GM19035 (cell line): ENCODE measurements at regions not wholly inside any gene's neighbourhood (a gene's known extent, or its start where the extent isn't known, plus 50 kb on each side); places are given as distances from the start of the nearest gene placed in this dataset.

Source experiments
- ATAC-seq: cut with Tn5 transposase; IDR thresholded peaks from one replicate; pipeline ENCODE4 v1.9.1; 2021; ENCODE audit not compliant: unreplicated experiment

DNA sequence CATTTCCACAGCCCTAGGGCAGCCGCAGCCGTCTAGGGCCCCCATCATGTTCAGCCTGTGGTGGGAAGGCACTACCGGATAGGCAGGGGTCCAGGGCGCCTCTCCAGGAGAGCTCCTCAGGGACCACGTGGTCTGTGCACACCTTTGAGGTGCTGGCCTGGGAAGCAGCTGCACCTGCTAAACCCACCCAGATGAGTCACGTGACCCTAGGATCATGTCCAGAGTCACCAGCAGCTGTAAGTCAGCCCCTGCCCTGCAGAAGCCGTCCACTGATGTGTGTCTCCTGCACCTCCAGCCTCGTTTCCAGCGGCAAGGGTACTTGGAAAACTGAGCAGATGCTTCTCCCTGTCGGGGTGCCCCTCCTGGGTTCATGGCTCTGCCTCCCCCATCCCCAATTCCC lies 682.6 kb upstream of the SALL3 start:
- no peak for ATAC-seq

DNA sequence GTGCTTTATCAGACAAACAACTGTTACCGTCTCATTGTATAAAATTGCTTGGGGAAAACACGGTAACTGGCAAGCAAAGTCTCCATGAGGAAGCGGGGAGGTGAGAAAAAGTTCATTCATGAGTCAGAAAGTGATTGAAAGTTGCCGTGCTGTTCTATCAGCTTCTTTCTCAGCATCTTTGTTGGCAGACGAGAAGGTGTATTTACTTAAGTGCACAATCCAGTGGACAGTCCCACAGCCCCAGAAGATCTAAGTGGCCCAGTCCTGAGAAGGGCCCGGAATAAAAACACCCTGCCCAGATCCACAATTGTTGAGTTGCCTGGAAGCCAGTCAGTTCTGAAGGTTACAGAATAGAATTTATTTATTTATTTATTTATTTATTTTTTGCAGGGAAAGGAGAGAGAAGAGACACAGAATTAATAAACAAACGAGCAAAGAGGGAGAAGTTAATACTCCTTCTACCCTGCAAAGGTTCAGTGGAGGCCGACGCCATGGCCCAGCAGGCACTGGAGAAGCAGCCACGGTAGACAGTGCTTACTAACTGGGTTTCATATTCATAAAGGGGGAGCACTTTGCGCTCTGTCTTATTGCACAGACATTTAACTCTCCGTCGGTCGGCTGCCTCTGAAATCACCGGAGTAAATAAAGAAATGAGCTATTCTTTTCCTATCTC lies 676.0 kb upstream of the SALL3 start:
- no peak for ATAC-seq

DNA sequence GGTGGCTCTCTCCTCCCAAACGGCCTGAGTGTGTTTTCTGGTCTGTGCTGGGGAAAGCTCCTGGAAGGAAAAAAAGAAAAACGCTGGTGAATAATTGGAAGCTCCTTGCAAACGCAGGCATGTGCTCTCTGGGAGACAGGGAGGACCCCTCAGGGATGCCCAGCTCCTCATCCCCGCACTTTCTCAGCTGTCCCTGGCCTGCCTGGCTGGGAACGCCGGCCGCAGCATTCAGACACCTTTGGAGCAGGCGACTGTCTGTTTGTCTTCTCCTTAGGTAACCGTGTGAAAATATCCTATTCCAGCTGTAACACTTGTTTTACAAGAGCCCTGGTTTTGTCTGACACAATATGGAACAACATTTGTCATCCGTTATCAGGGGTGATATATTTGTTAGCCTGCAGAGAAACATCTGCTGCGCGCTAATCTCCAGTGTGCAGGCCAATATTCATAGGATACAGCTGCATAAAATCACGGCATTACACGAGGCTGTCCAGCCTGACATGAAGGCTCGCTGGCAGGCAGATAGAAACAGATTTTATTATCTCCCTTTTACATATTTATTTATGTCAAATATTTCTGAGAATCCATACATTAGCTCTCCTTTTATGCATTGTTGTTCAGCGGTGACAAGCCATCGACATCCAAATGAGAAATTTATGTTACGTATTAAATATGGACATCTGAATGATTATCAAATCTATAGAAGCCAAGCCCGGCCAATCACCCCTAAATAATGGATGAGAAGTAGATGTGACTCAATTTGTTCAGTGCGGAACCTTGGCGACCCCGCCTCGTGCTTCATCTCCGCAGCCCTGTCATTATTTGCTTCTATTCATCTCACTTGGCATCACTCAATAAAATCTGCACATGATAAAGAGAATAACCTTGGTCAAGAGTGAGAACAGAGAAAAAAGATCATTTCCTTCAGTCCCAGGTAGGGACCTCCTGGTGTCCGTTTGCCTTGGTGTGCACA lies 675.1 kb upstream of the SALL3 start:
- ATAC-seq: no peak

DNA sequence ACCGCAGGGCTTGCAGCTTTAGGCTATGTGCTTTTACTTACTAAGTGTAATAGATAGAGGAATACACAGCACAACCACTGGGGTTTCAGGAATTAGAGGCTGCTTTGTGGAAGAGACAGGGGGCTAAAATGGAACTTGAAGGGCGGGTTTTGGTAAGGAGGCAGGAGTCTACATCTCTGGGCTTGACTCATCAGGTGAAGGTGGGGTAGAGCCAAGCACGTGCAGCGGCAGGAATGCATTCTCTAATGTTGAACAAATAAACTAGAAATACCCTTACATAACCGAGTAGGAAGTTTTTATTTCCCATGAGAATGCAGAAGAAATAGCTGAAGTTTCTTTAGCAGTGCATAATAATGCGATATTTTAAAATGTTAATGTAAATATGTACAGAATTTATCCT lies 673.8 kb upstream of the SALL3 start:
- no peak for ATAC-seq

DNA sequence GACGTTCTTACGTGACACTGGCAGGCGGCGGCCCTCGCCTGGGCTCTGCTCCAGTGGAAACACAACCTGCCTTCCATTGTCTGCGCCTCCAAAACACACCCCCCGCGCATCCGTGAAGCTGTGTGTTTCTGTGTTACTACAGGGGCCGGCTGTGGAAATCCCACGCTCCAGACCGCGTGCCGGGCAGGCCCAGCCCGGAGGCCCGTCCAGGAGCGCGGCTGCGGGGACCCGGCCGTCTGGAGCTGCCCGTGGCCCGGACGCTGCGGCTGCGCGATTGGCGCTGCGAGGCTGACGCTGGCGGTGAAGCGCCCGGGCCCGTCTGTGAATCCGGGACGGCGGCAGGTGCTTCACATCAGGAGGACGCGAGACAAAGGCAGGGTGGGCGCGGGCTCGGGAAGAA lies 670.3 kb upstream of the SALL3 start:
- ATAC-seq: no peak

DNA sequence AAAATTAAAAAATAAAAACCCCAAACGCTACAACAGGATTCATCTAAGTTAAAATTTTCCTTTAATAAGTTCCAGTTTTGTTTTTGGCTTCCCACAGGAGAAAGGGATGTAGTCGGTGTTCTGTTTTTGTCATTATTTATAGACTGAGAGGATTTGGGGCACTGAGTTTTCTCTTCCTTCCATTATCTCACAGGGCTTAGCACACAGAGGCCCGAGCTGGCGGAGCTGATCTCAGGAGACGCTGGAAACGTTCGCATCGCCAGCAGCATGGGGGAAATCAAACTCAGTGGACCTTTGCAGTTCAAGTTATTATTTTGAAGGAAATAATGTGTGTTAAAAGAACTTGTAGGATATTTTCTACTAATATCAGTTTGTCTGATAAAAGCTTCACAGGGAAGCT lies 669.7 kb upstream of the SALL3 start:
- no peak for ATAC-seq

DNA sequence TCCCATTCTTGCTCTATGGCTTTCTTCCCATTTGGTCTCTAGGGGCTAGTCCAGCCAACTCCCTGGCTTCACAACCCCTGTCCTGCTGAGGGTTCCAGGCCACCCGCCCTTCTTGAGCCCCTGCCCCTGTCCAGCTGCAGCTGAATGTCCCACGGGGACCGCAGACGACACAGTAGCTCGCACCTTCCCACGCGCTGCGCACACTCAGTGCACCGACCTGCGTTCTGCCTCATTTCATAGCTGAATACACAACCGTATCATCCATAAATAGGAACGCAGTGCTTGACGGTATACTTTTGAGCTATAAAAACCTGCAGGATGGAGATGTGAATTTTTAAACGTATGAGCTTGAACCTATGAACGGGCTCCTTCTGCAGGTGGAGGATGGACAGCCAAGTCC lies 660.4 kb upstream of the SALL3 start:
- no peak for ATAC-seq

DNA sequence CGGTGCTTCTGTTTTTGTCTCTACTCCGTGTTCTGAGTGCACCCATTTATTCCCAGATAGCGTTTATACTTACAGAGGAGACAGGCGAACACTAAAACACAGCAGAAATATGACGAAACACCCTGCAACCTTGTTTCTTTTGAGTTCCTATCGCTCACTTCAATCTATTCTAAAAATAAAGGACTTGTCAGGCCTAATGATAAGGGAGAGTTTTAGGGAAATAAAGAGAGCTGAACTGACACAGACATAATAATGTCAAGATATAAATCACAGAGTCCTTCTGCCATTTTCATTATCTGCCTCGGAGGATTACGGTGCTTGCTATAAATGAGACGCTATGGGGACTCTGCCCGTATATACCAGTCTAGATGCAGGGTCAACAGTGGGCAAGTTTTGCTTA lies 659.7 kb upstream of the SALL3 start:
- ATAC-seq: no peak

DNA sequence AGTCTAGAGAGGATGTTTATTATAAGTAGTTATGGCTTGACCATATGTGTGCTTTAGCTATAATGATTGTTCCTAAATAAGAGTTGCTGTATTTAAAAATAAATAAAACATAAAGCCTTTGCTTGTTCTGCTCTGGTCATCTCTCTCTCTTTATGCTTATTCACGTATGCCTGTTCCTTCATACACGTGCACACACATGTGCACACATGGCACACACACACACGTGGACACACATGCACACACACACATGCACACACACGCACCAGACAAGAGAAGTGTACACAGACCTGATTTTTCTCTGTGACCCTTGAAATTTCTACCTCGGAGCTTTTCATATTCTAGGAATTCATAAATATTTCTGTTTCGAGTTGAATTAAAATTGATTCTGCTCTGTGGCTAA lies 658.2 kb upstream of the SALL3 start:
- ATAC-seq: no peak

DNA sequence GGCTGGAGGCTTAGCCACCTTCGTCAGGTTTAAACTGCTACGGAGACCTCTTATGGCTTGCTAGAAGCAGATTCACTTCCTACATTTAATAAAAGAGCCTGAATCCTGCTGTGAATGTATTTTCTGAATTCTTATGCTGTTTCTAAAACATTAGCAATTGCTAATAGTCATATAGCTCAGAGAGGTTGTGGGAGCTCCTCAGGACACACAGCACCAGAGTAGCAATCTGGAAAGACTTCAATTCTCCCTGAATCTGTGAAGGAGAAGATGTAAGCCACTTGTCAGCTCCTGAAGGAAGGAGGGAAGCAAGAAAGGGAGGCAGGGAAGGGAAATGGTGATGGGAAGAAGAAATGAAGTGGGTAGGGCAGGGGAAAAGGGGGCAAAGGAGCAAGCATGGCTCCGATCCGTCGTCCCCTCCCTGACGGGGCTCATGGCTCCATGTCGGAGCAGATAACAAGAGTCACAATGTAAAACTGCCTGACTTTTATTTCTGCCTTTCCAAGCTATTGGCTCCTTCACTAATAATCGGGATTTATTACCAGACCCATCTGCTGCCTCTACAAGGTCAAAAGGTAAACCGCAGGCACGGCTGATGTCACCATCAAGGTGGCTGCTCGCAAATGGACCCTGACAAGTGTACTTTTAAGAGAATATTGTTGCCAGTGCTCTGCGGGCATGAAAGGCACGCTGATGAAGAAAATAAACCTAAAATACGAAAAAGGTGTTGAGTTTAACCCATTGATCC lies 656.0 kb upstream of the SALL3 start:
- ATAC-seq: no peak

DNA sequence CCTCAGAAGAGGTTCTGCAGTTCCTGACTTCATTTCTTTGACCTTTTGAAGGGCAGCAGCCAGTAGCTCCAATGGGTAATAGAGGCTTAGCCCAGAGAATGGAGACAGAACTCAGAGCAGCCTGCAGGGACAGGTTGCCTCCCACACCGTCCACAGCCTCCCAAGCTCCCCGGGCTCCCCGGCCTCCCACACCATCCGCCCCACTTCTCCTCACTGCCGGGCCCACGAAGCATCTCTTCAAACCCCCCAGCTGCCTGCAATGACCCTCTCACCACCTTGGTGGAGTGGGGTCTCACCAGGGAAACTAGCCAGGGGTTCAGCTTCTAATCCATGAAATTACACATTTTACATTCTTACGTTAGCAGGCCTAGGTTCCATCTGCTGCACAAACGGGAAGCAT lies 652.0 kb upstream of the SALL3 start:
- no peak for ATAC-seq

DNA sequence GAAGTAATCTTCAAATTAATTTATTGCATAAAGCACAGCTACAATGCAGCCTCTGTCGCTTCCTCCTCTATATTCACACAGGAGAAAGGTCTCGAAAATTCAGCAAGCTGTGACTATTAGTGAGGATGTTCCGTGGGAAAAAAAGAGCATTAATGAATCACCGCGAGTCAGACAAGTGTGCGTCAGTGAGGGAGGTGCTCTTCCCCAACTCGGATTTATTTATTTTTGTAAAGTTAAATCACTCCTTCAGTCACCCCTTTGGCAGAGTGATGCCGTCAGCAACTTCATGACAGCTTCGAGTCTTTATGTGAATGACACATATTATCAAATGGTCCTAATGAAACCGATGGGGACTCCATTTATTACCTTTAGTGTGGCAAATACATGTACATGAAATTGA lies 648.9 kb upstream of the SALL3 start:
- no peak for ATAC-seq

DNA sequence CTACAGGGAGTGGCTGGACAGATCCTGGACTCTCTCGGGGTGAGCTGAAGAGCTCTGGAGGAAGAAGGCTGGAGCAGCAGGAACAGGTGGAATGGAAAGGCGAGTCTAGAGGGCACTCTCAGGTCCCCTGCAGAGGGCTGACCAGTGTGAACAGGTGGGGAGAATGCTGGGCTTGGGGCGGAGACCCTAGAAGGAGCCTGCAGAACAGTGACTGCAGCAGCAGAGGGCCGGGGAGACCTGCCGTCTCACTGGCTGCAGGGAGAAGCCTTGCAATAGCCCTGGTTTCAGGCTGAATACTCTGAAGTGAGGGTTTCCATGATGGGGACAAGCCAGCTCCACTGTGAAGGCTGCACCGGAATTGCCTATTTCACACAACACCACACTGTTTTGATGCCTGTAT lies 626.7 kb upstream of the SALL3 start:
- no peak for ATAC-seq

DNA sequence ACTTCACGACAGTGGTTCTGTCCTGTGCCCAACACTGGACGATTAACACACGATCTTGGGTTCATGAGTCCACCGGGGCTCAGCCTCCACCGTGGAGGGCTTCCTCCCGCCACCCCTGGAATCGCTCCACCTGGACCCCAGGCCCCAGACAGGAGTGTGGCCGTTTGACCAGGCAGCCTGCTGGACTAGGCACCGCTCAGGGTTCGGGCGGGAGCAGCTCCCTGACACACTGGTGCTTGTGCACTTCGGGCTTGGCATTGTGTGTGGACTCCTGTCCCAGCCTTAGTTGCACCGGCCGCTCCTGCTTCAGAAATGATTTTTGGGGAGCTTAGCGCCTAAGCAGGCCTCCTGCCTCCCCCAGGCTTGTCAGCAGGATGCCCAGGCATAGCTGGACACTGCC lies 617.4 kb upstream of the SALL3 start:
- ATAC-seq: no peak

DNA sequence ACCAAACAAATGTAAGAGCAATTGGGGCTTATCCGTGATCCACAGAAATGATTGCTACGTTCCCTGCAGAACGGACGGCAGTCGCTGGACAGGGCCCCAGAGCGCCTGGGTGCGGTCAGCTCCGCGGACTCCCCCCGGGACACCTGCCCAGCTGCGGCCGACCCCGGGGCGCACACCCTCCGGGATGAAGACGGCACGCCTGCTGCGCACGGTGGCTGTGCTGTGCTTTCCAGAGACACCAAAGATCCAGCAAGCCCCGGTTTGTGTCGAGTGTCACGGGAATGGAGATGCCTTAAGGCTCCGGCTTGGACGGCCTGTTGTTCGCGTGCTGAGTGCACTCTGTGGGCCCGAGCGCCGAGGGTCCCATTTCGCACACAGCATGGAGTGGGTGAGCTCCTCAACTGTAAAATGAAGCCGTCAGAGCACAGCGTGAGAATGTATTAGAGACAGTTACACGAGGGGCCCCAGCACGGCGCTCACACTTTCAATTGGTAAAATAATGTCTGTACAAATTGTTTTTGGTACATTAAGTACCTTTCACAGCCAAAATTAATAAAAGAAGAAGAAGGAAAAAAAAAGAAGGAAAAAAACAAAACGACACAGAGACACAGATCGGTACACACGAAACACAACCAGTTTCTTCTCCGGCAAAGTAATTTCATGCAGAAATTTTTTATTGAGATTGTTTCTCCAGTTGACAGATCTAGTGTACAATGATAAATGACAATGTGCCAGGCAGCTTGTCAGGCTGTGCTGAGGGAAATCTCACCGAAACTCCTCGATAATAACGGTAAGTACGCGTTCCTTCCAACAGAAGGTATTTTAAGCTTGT lies 615.8 kb upstream of the SALL3 start:
- no peak for ATAC-seq

DNA sequence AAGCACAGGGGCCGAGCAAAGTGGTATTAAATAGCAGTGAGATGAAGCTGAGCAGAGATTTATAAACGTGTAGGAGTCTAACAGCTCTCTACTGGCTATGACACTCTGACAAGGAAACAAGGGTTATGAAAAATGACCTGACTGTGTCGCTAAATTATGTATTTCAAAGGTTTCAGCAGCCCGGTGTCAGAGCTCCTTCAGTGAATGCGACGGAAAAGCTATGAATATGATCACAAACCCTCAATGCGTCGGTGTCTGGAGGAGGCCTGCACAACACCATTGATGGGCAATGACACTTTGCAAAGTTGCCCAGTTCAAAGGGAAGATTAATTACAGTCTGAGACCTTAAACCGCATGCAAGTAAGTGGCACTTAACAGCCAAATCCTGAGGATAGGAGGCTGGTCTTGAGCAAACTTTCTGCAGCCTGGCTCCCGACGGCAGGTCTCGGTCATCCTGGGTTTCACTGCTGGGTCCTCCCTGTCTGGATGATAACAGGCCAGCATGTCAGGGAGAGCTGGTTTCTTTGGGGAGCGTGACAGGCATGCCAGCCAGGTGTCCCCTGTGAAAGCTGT lies 615.1 kb upstream of the SALL3 start:
- ATAC-seq: no peak

DNA sequence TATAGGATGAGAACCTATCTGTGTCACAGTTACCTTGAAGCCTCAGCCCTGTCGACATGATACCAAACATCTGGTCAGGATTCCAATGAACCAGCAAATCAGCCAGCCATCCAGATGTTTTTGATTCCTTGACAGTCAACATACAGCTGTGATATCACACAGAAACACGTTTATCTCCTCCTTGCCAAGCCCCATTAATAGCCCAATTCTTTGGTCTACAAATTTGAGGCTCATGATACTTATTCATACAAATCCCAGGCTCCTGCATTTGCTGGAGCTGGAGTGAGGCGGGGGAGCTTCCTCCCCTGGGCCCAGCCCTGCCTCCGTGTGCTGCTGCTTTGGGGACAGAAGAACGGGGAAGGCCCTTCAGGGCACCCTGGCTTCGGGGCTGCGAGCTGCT lies 611.6 kb upstream of the SALL3 start:
- ATAC-seq: no peak

DNA sequence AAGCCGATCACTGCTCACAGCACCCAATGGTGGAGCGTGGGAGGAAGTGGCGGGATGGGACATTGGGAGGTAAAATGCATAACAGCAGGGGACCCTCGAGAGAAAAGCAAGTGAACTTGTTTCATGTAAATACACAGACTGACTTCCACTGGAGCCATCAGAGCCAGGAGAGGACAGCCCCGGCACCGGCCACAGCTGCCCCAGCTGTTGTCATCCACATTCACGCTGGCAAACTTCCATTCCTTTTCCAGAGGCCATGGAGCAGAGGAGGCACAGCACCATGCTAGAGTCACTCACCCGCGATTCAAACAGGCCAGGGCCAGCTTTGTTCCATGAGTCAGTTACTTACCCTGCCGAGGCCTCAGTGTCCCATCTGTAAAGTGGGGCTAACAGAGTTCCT lies 610.9 kb upstream of the SALL3 start:
- no peak for ATAC-seq

DNA sequence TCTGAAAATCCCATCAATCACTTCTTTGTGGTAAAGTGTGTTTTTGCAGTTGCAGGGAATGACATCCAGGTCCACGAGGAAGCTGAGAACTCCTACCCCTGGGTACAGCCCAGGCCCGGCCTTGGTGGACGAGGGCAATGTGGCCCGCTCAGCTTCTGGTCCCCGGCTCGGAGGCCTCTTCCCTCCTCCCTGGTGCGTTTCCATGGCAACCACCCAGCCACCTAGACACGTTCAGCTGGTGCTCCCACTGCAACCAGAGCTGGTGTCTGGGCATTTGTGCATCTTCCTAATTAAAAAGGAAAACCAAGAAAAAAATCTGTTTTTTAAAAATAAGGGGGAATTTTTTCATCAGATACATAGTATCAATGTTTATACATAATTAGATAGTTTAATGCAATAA lies 603.6 kb upstream of the SALL3 start:
- no peak for ATAC-seq

DNA sequence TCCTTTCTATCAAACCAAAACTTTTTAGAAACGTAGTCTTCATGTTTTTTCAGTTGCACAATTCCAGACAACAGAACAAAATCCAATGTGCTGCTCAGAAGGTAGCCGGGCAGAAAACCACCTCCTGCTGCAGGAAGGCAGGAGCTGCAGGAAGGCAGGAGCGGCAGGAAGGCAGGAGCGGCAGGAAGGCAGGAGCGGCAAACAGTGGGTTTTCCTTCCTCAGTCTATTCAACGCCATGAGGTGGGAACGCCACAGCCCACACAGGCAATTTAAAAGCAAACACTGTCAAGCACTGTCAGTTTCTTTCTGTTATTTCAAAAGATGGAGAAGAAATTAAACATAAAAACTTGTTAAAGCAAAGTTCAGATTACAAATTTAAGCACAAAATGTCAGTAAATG lies 601.2 kb upstream of the SALL3 start:
- ATAC-seq: no peak

DNA sequence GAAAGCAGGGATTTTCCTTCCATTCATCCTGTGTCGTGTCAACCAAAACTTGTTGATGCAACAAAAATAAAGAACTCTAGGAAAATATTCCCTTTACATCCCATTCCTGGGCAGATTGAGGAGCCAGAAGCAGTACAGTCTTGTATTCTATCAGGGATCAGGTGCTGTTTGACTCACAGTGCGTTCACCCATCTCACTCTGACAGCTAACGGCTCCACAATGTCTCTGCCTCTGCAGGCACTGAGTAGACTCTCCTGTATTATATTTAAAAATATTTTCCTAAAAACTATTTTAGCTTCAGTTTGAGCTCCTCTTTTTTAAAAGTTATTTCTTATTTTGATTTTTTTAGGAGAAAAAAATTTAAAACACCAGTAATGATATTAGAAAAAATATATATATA lies 600.6 kb upstream of the SALL3 start:
- no peak for ATAC-seq
